Astrocyte (in vitro differentiated cells and primary cell): ENCODE measurements at regions not wholly inside any gene's neighbourhood (a gene's known extent, or its start where the extent isn't known, plus 50 kb on each side); places are given as distances from the start of the nearest gene placed in this dataset.

Experiments used
- DNase-seq: peaks from one replicate; pipeline ENCODE4 v3.0.0-alpha.2; 2010; ENCODE audit warnings: low read depth
- FAIRE-seq: peaks from 2 replicates; lab custom pipeline; 2011; peaks lifted over from hg19 to GRCh38; lab: Jason Lieb, UNC
- H2AFZ ChIP-seq: 2 replicates; pipeline ENCODE4 v1.6.0; 2012; ENCODE audit warnings: low read depth, low read length, inconsistent platforms
- H3K27ac ChIP-seq: 2 replicates; pipeline ENCODE4 v1.5.1; 2011; ENCODE audit warnings: low read depth, low read length, inconsistent platforms
- H3K27me3 ChIP-seq: 2 replicates; pipeline ENCODE4 v1.6.0; 2011; ENCODE audit warnings: low read length, inconsistent platforms; ENCODE audit not compliant: insufficient read depth
- H3K36me3 ChIP-seq: 2 replicates; pipeline ENCODE4 v1.5.1; 2011; ENCODE audit warnings: low read length, inconsistent platforms; ENCODE audit not compliant: insufficient read depth
- H3K4me1 ChIP-seq: 2 replicates; pipeline ENCODE4 v1.5.1; 2011; ENCODE audit warnings: low read length, inconsistent platforms; ENCODE audit not compliant: insufficient read depth
- H3K4me2 ChIP-seq: 2 replicates; pipeline ENCODE4 v1.6.0; 2012; ENCODE audit warnings: low read length, inconsistent platforms
- H3K4me3 ChIP-seq: 2 replicates; pipeline ENCODE4 v1.5.1; 2011; ENCODE audit warnings: low read depth, mild to moderate bottlenecking, low read length, inconsistent platforms; ENCODE audit not compliant: insufficient read depth
- H3K79me2 ChIP-seq: 2 replicates; pipeline ENCODE4 v1.6.0; 2012; ENCODE audit warnings: mild to moderate bottlenecking, low read length, inconsistent platforms; ENCODE audit not compliant: insufficient read depth
- H3K9ac ChIP-seq: 2 replicates; pipeline ENCODE4 v1.6.0; 2012; ENCODE audit warnings: mild to moderate bottlenecking, low read length, inconsistent platforms
- H3K9me3 ChIP-seq: 2 replicates; pipeline ENCODE4 v1.5.1; 2012; ENCODE audit warnings: low read depth, mild to moderate bottlenecking, low read length, inconsistent platforms; ENCODE audit not compliant: insufficient read depth
- H4K20me1 ChIP-seq: 2 replicates; pipeline ENCODE4 v1.6.0; 2012; ENCODE audit warnings: low read length, inconsistent platforms; ENCODE audit not compliant: insufficient read depth
- H3K27ac Mint-ChIP-seq: one replicate; pipeline ENCODE4 v1.8.0; 2021; ENCODE audit warnings: mild to moderate bottlenecking, mixed read lengths; ENCODE audit not compliant: unreplicated experiment
- H3K27me3 Mint-ChIP-seq: one replicate; pipeline ENCODE4 v1.8.0; 2021; ENCODE audit warnings: low read depth, mixed read lengths; ENCODE audit not compliant: unreplicated experiment
- H3K36me3 Mint-ChIP-seq: one replicate; pipeline ENCODE4 v1.8.0; 2021; ENCODE audit warnings: low read depth, mixed read lengths; ENCODE audit not compliant: unreplicated experiment
- H3K4me1 Mint-ChIP-seq: one replicate; pipeline ENCODE4 v1.8.0; 2021; ENCODE audit warnings: low read depth, mixed read lengths; ENCODE audit not compliant: unreplicated experiment
- H3K4me3 Mint-ChIP-seq: one replicate; pipeline ENCODE4 v1.8.0; 2021; ENCODE audit warnings: mild to moderate bottlenecking, moderate library complexity, mixed read lengths; ENCODE audit not compliant: unreplicated experiment
- H3K9me3 Mint-ChIP-seq: one replicate; pipeline ENCODE4 v1.8.0; 2021; ENCODE audit warnings: mild to moderate bottlenecking, mixed read lengths; ENCODE audit not compliant: unreplicated experiment
- EZH2 ChIP-seq: IDR thresholded peaks from 2 replicates; pipeline ENCODE4 v1.6.1; 2012; ENCODE audit warnings: mild to moderate bottlenecking, low read length, inconsistent platforms; ENCODE audit not compliant: insufficient read depth
- TF ChIP-seq, protein P1 (sequence below): IDR thresholded peaks from 2 replicates; pipeline ENCODE4 v1.5.1; 2011; ENCODE audit warnings: low read depth, mild to moderate bottlenecking, inconsistent platforms, low read length, moderate library complexity; ENCODE audit not compliant: insufficient read depth

GRCh38 chr5:18101532-18101931, 467.3 kb downstream of the TAF11L14 start:
- no peak overlapping the region for H3K4me2 ChIP-seq
- Mint-ChIP-seq H3K27ac (no peak overlapping the region), H3K36me3 (no peaks in the 10 kb centered on the region), H3K27me3 (no peaks in the 10 kb centered on the region), H3K4me1 (no peaks in the 10 kb centered on the region), H3K4me3 (no peak overlapping the region), H3K9me3 (no peaks in the 10 kb centered on the region)
- H3K79me2 ChIP-seq: no peaks in the 10 kb centered on the region
- TF ChIP-seq EZH2: no peak
- TF ChIP-seq, protein P1, sequence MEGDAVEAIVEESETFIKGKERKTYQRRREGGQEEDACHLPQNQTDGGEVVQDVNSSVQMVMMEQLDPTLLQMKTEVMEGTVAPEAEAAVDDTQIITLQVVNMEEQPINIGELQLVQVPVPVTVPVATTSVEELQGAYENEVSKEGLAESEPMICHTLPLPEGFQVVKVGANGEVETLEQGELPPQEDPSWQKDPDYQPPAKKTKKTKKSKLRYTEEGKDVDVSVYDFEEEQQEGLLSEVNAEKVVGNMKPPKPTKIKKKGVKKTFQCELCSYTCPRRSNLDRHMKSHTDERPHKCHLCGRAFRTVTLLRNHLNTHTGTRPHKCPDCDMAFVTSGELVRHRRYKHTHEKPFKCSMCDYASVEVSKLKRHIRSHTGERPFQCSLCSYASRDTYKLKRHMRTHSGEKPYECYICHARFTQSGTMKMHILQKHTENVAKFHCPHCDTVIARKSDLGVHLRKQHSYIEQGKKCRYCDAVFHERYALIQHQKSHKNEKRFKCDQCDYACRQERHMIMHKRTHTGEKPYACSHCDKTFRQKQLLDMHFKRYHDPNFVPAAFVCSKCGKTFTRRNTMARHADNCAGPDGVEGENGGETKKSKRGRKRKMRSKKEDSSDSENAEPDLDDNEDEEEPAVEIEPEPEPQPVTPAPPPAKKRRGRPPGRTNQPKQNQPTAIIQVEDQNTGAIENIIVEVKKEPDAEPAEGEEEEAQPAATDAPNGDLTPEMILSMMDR: no peak
- H3K36me3 ChIP-seq: no peaks in the 10 kb centered on the region
- no peak overlapping the region for H3K27ac ChIP-seq
- H3K4me3 ChIP-seq: no peak overlapping the region
- no peaks in the 10 kb centered on the region for H3K9me3 ChIP-seq
- H4K20me1 ChIP-seq: no peaks in the 10 kb centered on the region
- no peaks in the 10 kb centered on the region for H3K4me1 ChIP-seq
- no peak overlapping the region for H3K9ac ChIP-seq
- H2AFZ ChIP-seq: no peak overlapping the region
- DNase-seq: no peak
- no peaks in the 10 kb centered on the region for H3K27me3 ChIP-seq
- peak; percentile 29 for FAIRE-seq

GRCh38 chr5:18102733-18103132, 468.5 kb downstream of the TAF11L14 start:
- H3K36me3 ChIP-seq: no peaks in the 10 kb centered on the region
- FAIRE-seq (no peak), DNase-seq (no peak)
- H2AFZ ChIP-seq: no peak overlapping the region
- no peaks in the 10 kb centered on the region for H3K27me3 ChIP-seq
- no peaks in the 10 kb centered on the region for H3K4me1 ChIP-seq
- H3K79me2 ChIP-seq: no peaks in the 10 kb centered on the region
- H4K20me1 ChIP-seq: no peaks in the 10 kb centered on the region
- H3K9me3 ChIP-seq: no peaks in the 10 kb centered on the region
- Mint-ChIP-seq H3K4me3 (no peak overlapping the region), H3K4me1 (no peaks in the 10 kb centered on the region), H3K9me3 (no peaks in the 10 kb centered on the region), H3K36me3 (no peaks in the 10 kb centered on the region), H3K27me3 (peaks cover 5% of the 10 kb centered on the region), H3K27ac (no peak overlapping the region)
- H3K27ac ChIP-seq: no peak overlapping the region
- TF ChIP-seq, protein P1: no peak
- TF ChIP-seq EZH2: no peak
- H3K4me3 ChIP-seq: no peak overlapping the region
- no peak overlapping the region for H3K9ac ChIP-seq
- H3K4me2 ChIP-seq: no peak overlapping the region

DNA sequence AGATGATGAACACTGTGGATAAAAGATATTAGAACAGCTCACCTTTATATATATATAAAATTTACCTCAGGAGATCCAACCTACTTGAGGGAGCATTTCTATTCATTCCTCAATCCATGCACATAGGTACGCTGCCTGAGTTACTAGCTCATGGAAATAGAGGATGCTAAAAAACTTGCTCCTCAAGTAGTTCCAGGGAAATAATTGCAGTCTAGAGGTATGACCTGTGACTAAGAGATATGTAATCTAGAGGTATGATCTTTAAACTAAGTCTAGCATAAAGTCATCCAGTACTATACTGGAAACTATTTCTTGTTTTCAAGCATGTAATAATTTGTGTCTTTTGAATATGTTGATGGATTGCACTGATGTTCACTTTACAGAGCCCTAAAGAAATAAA, 471.2 kb downstream of the TAF11L14 start:
- Histone ChIP-seq H3K4me1 (no peaks in the 10 kb centered on the region), H3K27me3 (no peaks in the 10 kb centered on the region), H3K9ac (no peak overlapping the region), H3K36me3 (no peaks in the 10 kb centered on the region), H4K20me1 (no peaks in the 10 kb centered on the region), H3K9me3 (no peaks in the 10 kb centered on the region), H3K4me3 (no peak overlapping the region), H2AFZ (no peak overlapping the region), H3K27ac (no peak overlapping the region), H3K79me2 (no peaks in the 10 kb centered on the region), H3K4me2 (no peak overlapping the region)
- Mint-ChIP-seq H3K4me1 (no peaks in the 10 kb centered on the region), H3K27me3 (peaks cover 5% of the 10 kb centered on the region), H3K4me3 (no peak overlapping the region), H3K36me3 (no peaks in the 10 kb centered on the region), H3K9me3 (no peaks in the 10 kb centered on the region), H3K27ac (no peak overlapping the region)
- no peak for TF ChIP-seq EZH2
- TF ChIP-seq, protein P1: no peak
- DNase-seq (no peak), FAIRE-seq (no peak)
